HG03103 (cell line): ENCODE measurements at regions not wholly inside any gene's neighbourhood (a gene's known extent, or its start where the extent isn't known, plus 50 kb on each side); places are given as distances from the start of the nearest gene placed in this dataset.
"Not testable (repeated sequence)": the region's sequence is repeated elsewhere in the genome, so short reads cannot be mapped to it uniquely, and the experiment has no call there.

Source experiments
- ATAC-seq: cut with Tn5 transposase; IDR thresholded peaks from one replicate; pipeline ENCODE4 v1.9.1; 2021; ENCODE audit warnings: low read depth; ENCODE audit not compliant: unreplicated experiment

GRCh38 chr5:102613661-102614060, 114.9 kb upstream of the SLCO6A1 start:
- ATAC-seq: no peak

- no peak for ATAC-seq
Observed at GRCh38 chr5:102617191-102618187, 118.7 kb upstream of the SLCO6A1 start.

DNA sequence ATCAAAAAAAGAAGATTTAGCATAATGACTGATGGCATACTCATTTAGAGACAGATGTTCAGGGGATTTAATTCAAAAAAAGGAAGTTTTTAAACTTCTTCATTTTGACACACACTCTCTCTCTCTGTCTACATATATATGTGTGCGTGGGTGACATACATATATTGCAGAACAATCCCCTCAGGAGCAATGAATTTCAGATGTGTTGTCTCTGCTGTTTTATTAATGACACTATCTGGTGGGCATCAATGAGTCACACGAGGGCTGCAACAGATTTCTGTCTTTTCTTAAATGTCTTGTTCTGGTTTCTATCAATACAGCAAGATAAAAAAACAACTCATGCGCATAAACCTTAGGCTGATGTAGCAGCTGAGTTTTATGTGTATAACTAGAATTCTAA, 123.5 kb upstream of the SLCO6A1 start:
- no peak for ATAC-seq

- ATAC-seq: no peak
Observed at GRCh38 chr5:102623329-102624065, 124.7 kb upstream of the SLCO6A1 start.

GRCh38 chr5:102624405-102624804, 125.6 kb upstream of the SLCO6A1 start:
- no peak for ATAC-seq

GRCh38 chr5:102625468-102625867, 126.7 kb upstream of the SLCO6A1 start:
- ATAC-seq: no peak

DNA sequence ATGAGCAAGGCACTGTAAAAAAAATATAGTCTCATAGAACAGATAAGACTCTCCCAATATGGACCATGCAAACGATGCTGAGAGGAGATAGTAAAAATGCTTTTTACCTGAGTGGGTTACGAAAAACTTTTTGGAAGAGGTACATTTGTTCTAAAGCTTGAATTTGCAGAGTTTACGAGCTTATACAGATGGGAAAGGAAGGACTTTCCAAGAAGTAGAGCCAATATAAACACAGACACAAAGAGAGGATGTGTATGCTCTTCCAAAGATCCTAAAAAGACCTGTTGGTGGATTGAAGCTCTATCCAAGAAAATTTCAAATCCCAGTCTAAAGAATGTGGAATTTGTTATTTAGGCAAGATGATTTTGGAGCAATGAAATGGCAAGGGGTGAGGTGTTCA, 127.1 kb upstream of the SLCO6A1 start:
- no peak for ATAC-seq

- no peak for ATAC-seq
Observed at GRCh38 chr5:102627315-102627714, 127.8 kb upstream of the PAM start.

DNA sequence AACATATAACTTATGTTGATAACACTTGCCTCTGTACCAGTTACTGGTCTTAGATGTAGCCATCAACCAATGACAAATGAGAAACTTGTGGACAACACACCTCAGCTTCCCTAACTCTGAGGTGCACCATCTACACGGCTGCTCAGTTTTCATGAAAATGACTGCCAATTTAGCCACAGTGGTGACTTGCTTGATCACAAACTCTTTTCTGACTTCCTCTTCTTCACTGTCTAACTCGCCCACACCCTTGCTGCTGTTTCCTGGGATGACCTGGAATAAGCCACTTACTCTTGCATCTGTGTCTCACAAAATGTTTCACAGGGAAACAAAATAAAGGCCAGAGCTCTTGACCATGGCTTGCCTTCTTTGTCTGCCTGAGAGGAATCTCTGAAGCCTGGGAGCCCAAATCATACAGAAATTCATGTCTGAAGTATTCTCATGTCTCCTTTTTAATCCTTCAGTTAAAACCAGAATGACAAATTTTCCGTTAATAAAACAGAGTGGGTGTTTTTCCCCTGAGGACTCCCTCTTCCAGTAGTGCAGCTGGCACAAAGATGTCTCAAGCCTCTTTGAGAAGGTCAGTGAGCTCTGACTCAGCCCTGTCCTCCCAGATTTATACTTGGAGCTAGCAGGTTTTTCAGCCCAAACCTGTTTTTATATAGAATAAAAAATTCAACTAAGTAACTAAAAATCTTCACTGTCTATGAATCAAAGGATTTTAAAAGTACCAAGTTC, 126.5 kb upstream of the PAM start:
- ATAC-seq: no peak

DNA sequence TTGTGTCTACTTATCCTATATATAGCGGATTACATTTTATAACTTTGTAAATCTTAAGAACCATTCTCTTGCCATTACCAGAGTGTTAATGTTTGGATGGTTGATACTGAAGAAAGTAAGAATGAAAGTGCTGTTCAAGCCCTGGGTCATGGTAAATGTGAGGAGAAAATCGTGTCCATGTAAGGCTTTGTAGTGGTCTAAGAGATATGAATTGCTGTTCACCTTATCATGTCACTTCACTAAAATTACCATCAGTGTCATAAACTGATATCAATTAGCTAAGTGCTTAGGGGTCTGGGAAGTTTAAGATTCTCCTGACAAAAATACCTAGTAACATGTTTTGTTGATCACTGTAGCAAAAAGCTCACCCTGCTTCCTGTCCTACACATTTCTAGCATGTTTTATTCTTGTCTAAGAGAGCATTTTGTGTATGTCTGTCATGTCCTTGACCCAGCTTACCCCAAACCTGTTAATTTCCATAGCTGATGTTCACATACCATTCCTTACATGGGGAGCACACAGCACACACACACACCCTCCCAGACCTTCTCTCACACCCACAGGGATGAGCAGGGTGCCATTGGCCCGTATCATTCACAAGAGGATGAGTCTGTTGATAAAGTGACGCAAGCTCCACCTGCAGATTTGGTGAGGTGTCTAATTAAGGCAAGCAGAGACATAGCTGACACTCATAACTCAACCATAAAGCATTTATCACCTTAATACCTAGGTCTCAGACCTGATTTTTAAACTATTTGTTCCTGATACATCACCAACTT, 125.1 kb upstream of the PAM start:
- no peak for ATAC-seq

DNA sequence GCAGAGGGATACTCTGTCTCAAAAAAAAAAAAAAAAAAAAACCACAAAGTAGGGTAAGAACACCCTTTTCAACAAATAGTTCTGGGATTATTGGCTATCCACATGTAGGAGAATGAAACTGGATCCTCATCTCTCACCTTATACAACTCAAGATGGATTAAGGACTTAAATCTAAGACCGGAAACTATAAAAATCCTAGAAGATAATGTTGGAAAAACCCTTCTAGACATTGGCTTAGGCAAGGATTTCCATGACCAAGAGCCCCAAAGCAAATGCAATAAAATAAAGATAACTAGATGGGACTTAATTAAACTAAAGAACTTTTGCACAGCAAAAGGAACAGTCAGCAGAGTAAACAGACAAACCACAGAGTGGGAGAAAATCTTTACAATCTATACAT, 119.7 kb upstream of the PAM start:
- not testable (repeated sequence) for ATAC-seq

DNA sequence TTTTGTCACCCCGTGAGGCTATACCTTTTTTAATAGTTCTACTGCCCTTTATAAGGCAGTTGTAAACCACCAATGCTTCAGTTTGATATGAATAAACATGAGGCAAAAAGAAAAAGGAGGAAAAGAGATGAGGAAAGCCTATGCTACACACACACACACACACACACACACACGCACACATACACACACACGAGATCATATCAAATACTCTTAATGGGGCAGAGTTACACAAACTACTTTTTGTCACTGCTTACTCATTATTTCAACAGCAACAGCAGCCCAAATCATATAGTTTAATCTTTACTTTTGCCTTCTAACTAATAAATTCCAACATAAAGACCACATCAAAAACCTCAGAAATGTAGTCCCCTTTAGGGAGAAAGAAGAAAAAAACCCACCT, 116.8 kb upstream of the PAM start:
- no peak for ATAC-seq

- no peak for ATAC-seq
Observed at GRCh38 chr5:102638912-102639652, 116.0 kb upstream of the PAM start.

- ATAC-seq: no peak
Observed at GRCh38 chr5:102649731-102650130, 105.4 kb upstream of the PAM start.

GRCh38 chr5:102651466-102651865, 103.6 kb upstream of the PAM start:
- no peak for ATAC-seq

GRCh38 chr5:102654559-102655349, 100.4 kb upstream of the PAM start:
- no peak for ATAC-seq

DNA sequence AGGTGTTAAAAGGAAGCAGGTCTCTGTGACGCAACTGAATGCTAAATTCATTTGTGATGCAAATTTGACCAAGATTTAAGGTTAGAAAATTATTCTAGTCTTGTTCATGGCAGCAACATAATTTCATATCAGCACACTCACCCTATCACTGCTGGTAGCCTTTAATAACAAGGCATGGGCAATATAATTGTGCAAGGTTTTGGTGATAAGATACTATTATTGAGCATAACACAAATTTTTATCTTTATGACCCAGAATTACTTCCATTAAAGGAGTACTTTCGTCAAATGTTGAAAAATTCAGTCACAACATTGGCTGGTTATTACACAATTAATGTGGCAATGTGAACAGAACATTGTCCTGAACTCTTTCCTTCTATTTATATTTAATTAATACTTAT, 96.0 kb upstream of the PAM start:
- no peak for ATAC-seq

- no peak for ATAC-seq
Observed at GRCh38 chr5:102660111-102660510, 95.0 kb upstream of the PAM start.
